IMR-90 (cell line): ENCODE measurements at regions not wholly inside any gene's neighbourhood (a gene's known extent, or its start where the extent isn't known, plus 50 kb on each side); places are given as distances from the start of the nearest gene placed in this dataset.

Experiments used
- BHLHE40 ChIP-seq: fragments of 150-350 bp; IDR thresholded peaks from 2 replicates; pipeline ENCODE4 v1.6.1; 2016; ENCODE audit warnings: mild to moderate bottlenecking, low read depth, low read length
- CEBPB ChIP-seq: IDR thresholded peaks from 2 replicates; pipeline ENCODE4 v1.6.1; 2012; ENCODE audit warnings: low read depth, low read length, improper control_type of control experiment
- CTCF ChIP-seq: conservative IDR thresholded peaks from 2 replicates; pipeline ENCODE4 v1.5.1; 2012; ENCODE audit warnings: mild to moderate bottlenecking, low read depth, low read length, improper control_type of control experiment
- FOS ChIP-seq: fragments of 150-350 bp; IDR thresholded peaks from 2 replicates; pipeline ENCODE4 v1.6.1; 2016; ENCODE audit warnings: low read depth, low read length
- MAFK ChIP-seq: IDR thresholded peaks from 2 replicates; pipeline ENCODE4 v1.6.1; 2012; ENCODE audit warnings: low read depth, low read length, improper control_type of control experiment
- MAZ ChIP-seq: IDR thresholded peaks from 2 replicates; pipeline ENCODE4 v1.6.1; 2012; ENCODE audit warnings: low read depth, mild to moderate bottlenecking, low read length, improper control_type of control experiment, moderate library complexity, borderline replicate concordance
- MXI1 ChIP-seq: IDR thresholded peaks from 2 replicates; pipeline ENCODE4 v1.6.1; 2012; ENCODE audit warnings: low read depth, mild to moderate bottlenecking, low read length, moderate library complexity, borderline replicate concordance
- POLR2A ChIP-seq: IDR thresholded peaks from 2 replicates; pipeline ENCODE4 v1.6.1; 2012; ENCODE audit warnings: mild to moderate bottlenecking, low read depth, low read length
- RAD21 ChIP-seq: IDR thresholded peaks from 2 replicates; pipeline ENCODE4 v1.6.1; 2012; ENCODE audit warnings: low read length, improper control_type of control experiment
- RFX5 ChIP-seq: IDR thresholded peaks from 2 replicates; pipeline ENCODE4 v1.8.0; 2012; ENCODE audit warnings: low read depth, mild to moderate bottlenecking, low read length, moderate library complexity
- SMC3 ChIP-seq: fragments of 150-350 bp; IDR thresholded peaks from 2 replicates; pipeline ENCODE4 v1.6.1; 2016; ENCODE audit warnings: low read depth, mild to moderate bottlenecking, antibody characterized with exemption, low read length, moderate library complexity
- USF2 ChIP-seq: fragments of 150-350 bp; IDR thresholded peaks from 2 replicates; pipeline ENCODE4 v1.6.1; 2017; ENCODE audit warnings: mild to moderate bottlenecking, antibody characterized with exemption, low read length, low read depth
- TF ChIP-seq, protein P1 (sequence below): fragments of 150-350 bp; IDR thresholded peaks from 2 replicates; pipeline ENCODE4 v1.6.1; 2016; ENCODE audit warnings: low read depth, mild to moderate bottlenecking, low read length, moderate library complexity, borderline replicate concordance

GRCh38 chr17:14903854-14904253, 361.3 kb downstream of the PMP22 start:
- TF ChIP-seq CTCF (no peak), POLR2A (no peak), RAD21 (no peak), CEBPB (no peak), BHLHE40 (no peak), MAFK (no peak), RFX5 (no peak), FOS (no peak), MXI1 (no peak), USF2 (no peak), SMC3 (no peak), MAZ (no peak)
- TF ChIP-seq, protein P1, sequence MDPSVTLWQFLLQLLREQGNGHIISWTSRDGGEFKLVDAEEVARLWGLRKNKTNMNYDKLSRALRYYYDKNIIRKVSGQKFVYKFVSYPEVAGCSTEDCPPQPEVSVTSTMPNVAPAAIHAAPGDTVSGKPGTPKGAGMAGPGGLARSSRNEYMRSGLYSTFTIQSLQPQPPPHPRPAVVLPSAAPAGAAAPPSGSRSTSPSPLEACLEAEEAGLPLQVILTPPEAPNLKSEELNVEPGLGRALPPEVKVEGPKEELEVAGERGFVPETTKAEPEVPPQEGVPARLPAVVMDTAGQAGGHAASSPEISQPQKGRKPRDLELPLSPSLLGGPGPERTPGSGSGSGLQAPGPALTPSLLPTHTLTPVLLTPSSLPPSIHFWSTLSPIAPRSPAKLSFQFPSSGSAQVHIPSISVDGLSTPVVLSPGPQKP: no peak
